ES-I3 (cell line): ENCODE measurements at regions not wholly inside any gene's neighbourhood (a gene's known extent, or its start where the extent isn't known, plus 50 kb on each side); places are given as distances from the start of the nearest gene placed in this dataset.

Source experiments
- H3K36me3 ChIP-seq: 2 replicates; pipeline ENCODE4 v1.6.1; 2013; ENCODE audit warnings: mild to moderate bottlenecking, low read length, control low read depth, moderate library complexity; ENCODE audit not compliant: insufficient read depth
- H3K4me1 ChIP-seq: 2 replicates; pipeline ENCODE4 v1.6.1; 2013; ENCODE audit warnings: mild to moderate bottlenecking, control low read depth, low read length; ENCODE audit not compliant: insufficient read depth
- H3K9ac ChIP-seq: 2 replicates; pipeline ENCODE4 v1.6.1; 2013; ENCODE audit warnings: low read depth, mild to moderate bottlenecking, low read length, moderate library complexity
- H3K9me3 ChIP-seq: 2 replicates; pipeline ENCODE4 v1.6.1; 2013; ENCODE audit warnings: mild to moderate bottlenecking, low read length, moderate library complexity; ENCODE audit not compliant: control insufficient read depth, insufficient read depth

DNA sequence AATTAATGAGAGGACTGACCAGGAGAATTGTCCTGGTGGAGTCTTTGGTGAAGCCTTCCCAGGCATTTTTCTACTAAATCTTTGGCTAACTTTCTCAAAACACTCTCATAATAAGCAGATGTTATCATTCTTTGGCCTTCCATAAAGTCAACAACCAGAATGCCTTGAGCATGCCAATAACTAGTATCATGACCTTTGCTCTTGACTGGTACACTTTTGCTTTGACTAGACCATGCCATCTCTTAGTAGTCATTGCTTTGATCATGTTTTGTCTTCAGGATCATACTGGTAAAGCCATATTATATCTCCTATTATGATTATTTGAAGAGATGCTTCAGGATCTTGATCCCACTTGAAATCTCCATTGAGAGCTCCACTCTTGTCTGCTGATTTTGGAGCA, 506.9 kb downstream of the ELAVL2 start:
- Histone ChIP-seq H3K9me3 (no peaks in the 10 kb centered on the region), H3K9ac (no peak overlapping the region), H3K4me1 (no peaks in the 10 kb centered on the region; the same call in 1 of the 2 replicates), H3K36me3 (no peaks in the 10 kb centered on the region)

GRCh38 chr9:23321049-23321448, 505.0 kb downstream of the ELAVL2 start:
- Histone ChIP-seq H3K9me3 (no peaks in the 10 kb centered on the region), H3K36me3 (no peaks in the 10 kb centered on the region), H3K4me1 (no peaks in the 10 kb centered on the region; the same call in 1 of the 2 replicates), H3K9ac (no peak overlapping the region)

- Histone ChIP-seq H3K9ac (no peak overlapping the region), H3K36me3 (no peaks in the 10 kb centered on the region), H3K9me3 (no peaks in the 10 kb centered on the region), H3K4me1 (no peaks in the 10 kb centered on the region)
These were observed 503.6 kb downstream of the ELAVL2 start for GRCh38 chr9:23322392-23322791.

DNA sequence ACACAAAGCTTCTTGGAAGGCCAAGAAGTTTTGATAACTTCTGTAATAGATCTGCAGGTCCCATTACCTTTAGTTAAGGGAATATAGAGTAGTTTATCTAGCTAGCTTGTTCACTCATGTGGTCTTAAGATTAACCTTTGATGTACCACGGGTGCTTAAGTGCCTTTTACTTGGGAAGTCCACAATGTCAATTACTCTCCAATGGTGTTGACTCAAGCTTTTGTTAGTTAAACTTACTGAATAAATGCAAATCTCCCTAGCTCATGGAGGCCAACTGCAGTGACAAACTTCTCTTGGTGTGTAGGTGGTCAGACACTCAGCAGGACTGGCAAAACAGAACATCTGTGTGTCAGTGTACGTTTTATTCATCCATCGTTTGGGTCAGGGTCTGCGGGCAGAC, 501.5 kb downstream of the ELAVL2 start:
- H3K36me3 ChIP-seq = no peaks in the 10 kb centered on the region
- no peaks in the 10 kb centered on the region for H3K9me3 ChIP-seq
- no peak overlapping the region for H3K9ac ChIP-seq
- H3K4me1 ChIP-seq = no peaks in the 10 kb centered on the region

DNA sequence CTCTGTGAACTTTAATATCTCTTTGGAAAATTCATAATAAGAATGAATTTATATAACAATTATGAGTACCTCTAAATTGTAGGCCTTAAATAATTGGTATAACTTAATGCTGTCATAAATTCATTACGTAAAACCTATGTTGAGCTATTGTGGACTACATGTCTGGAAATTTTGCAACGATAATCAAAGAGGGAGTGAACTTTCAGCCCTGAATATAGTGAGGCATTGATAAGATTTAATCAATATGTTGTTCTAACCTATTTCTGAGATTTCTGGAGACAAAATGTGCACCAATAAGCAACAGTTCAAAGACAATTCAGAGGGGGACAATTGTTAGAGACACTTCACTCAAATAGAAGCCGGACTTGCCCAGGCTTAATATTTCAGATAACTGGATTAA, 499.4 kb downstream of the ELAVL2 start:
- Histone ChIP-seq H3K9ac (no peak overlapping the region), H3K4me1 (no peaks in the 10 kb centered on the region), H3K36me3 (no peaks in the 10 kb centered on the region), H3K9me3 (no peaks in the 10 kb centered on the region; the same call in 1 of the 2 replicates)

DNA sequence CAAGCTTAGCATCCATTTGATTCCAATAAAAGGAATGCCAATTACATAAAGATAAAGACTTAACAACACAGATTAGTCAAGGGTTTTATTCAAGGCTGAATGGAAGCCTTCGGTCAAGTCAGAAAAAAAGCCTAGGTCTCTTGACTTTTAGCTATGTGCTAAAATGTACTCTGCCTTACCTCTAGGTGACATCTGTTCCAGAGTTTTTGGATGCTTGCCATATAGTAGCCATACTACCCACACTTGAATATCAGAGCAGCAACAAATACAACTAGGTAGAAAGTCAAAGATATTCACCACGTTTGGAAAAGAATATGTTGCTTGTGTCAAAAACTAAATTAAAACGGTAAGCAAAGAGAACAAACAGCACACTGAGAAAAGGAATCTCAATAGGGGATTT, 484.7 kb downstream of the ELAVL2 start:
- Histone ChIP-seq H3K36me3 (no peaks in the 10 kb centered on the region), H3K9ac (no peak overlapping the region), H3K9me3 (no peaks in the 10 kb centered on the region), H3K4me1 (no peaks in the 10 kb centered on the region)

DNA sequence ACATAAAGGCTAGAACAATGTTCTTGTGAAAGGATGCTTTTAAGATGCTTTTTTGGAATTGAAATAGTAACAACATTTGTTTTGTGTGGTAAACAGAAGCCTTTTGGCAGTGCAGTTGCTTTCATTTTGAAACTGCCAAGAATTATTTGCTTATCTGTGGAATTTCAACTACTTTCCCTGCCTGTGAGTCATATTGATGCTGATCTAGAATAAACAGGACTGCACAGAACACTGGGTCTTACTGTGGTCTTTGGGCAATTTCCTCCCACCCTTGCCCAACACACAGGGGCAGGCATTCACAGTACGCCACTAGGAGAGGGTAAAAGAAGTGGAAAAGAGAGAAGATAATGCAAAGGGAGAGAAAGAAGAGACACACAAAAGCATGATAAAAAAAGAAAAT, 483.7 kb downstream of the ELAVL2 start:
- Histone ChIP-seq H3K36me3 (no peaks in the 10 kb centered on the region), H3K9ac (no peak overlapping the region), H3K4me1 (no peaks in the 10 kb centered on the region), H3K9me3 (no peaks in the 10 kb centered on the region)

- Histone ChIP-seq H3K9me3 (no peaks in the 10 kb centered on the region), H3K4me1 (no peaks in the 10 kb centered on the region), H3K9ac (no peak overlapping the region), H3K36me3 (no peaks in the 10 kb centered on the region)
These were observed 482.8 kb downstream of the ELAVL2 start for GRCh38 chr9:23343226-23343625.

DNA sequence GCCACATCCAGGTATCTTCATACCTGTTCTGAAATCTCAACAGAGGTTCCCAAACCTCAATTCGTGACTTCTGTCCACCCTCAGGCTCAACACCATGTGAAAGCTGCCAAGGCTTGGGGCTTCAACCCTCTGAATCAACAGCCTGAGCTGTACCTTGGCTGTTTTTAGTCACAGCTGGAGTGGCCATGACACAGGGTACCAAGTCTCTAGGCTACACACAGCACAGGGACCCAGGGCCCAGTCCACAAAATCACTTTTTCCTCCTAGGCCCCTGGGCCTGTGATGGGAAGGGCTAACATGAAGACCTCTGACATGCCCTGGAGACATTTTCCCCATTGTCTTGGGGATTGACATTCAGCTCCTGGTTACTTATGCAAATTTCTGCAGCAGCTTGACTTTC, 464.9 kb downstream of the ELAVL2 start:
- no peaks in the 10 kb centered on the region for H3K9me3 ChIP-seq
- no peak overlapping the region for H3K9ac ChIP-seq
- H3K4me1 ChIP-seq = no peaks in the 10 kb centered on the region
- no peaks in the 10 kb centered on the region for H3K36me3 ChIP-seq

DNA sequence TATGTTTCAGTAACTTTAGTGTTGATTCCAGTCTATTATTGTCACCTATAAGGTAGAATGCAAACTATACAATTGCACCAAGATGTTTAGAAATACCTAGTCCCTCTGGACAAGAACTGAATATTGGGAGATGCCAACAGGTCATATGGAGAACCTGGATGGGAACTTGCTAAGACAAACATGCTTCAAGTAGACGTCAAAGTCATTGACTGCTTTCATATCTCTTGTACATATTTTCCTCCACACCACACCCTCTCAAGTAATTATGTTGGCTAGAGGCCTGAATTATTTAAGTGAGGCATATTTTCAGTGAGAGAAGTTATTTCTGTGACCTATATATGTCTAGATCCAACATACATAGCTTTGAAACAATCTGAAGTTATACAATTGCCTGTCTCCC, 453.3 kb downstream of the ELAVL2 start:
- Histone ChIP-seq H3K9me3 (no peaks in the 10 kb centered on the region), H3K36me3 (no peaks in the 10 kb centered on the region), H3K9ac (no peak overlapping the region), H3K4me1 (no peaks in the 10 kb centered on the region)

- no peaks in the 10 kb centered on the region for H3K9me3 ChIP-seq
- H3K9ac ChIP-seq = no peak overlapping the region
- H3K36me3 ChIP-seq = no peaks in the 10 kb centered on the region
- no peaks in the 10 kb centered on the region for H3K4me1 ChIP-seq
These were observed 450.5 kb downstream of the ELAVL2 start for GRCh38 chr9:23375511-23375910.

GRCh38 chr9:23379842-23380241, 446.2 kb downstream of the ELAVL2 start:
- no peaks in the 10 kb centered on the region for H3K9me3 ChIP-seq
- H3K4me1 ChIP-seq = no peaks in the 10 kb centered on the region
- no peak overlapping the region for H3K9ac ChIP-seq
- H3K36me3 ChIP-seq = no peaks in the 10 kb centered on the region

- no peak overlapping the region for H3K9ac ChIP-seq
- no peaks in the 10 kb centered on the region for H3K9me3 ChIP-seq
- no peaks in the 10 kb centered on the region for H3K4me1 ChIP-seq
- H3K36me3 ChIP-seq = no peaks in the 10 kb centered on the region
These were observed 445.2 kb downstream of the ELAVL2 start for GRCh38 chr9:23380821-23381220.

DNA sequence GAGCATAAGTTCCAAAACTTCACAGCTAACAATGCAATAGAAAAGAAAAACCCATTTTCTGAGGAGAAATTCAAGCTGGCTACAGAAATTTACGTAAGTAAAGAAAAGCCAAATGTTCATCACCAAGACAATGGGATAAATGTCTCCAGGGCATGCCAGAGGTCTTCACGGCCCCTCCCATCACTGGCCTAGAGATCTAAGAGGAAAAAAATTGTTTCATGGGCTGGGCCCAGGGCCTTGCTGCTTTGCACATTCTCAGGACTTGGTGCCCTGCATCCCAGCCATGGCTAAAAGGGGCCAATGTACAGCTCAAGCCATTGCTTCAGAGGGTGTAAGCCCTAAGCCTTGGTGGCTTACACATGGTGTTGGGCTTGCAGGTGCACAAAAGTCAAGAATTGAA, 443.6 kb downstream of the ELAVL2 start:
- no peaks in the 10 kb centered on the region for H3K4me1 ChIP-seq
- H3K36me3 ChIP-seq = no peaks in the 10 kb centered on the region
- no peaks in the 10 kb centered on the region for H3K9me3 ChIP-seq
- H3K9ac ChIP-seq = no peak overlapping the region

DNA sequence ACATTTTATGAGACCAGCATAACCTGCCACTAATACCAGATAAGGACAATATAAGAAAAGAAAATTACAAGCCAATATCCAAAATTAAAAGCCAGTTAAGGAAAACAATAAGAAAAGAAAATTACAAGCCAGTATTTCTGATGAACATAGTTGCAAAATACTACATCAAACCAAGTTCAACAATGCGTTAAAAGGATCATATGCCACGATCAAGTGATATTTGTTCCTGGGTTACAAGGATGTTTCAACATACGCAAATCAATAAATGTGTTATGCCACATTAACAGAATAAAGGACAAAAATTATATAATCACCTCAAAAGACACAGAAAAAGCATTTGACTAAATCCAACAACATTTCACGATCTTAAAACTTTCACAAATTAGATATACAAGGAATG, 431.9 kb downstream of the ELAVL2 start:
- H3K9ac ChIP-seq = no peak overlapping the region
- H3K4me1 ChIP-seq = no peaks in the 10 kb centered on the region
- H3K9me3 ChIP-seq = no peaks in the 10 kb centered on the region
- no peaks in the 10 kb centered on the region for H3K36me3 ChIP-seq

- H3K9me3 ChIP-seq = no peaks in the 10 kb centered on the region
- no peak overlapping the region for H3K9ac ChIP-seq
These were observed 417.2 kb downstream of the ELAVL2 start for GRCh38 chr9:23408874-23409273.

More at GRCh38 chr9:23408874-23409273, 417.2 kb downstream of the ELAVL2 start:
- no peaks in the 10 kb centered on the region for H3K36me3 ChIP-seq
- H3K4me1 ChIP-seq = no peaks in the 10 kb centered on the region
